Upper lobe of left lung (tissue), 4 donors: ENCODE measurements at regions not wholly inside any gene's neighbourhood (a gene's known extent, or its start where the extent isn't known, plus 50 kb on each side); places are given as distances from the start of the nearest gene placed in this dataset.

ENCODE experiments used
- CTCF ChIP-seq, 6 experiments: fragments of 450-650 bp in 4 of 6; fragments of 200-600 bp in 2 of 6; sonication (generic) in 2 of 6; IDR thresholded peaks; one replicate each; pipeline ENCODE4 v1.5.1; 2016 to 2019; ENCODE audit warnings: antibody characterized with exemption in 6 of 6
- EP300 ChIP-seq, 4 donors: sonication (generic); formaldehyde crosslinking; IDR thresholded peaks; one replicate each; pipeline ENCODE4 v1.5.1; 2017; ENCODE audit warnings: antibody characterized with exemption in 4 of 4, control low read depth in 2 of 4
- POLR2A ChIP-seq, 4 donors: fragments of 450-650 bp; IDR thresholded peaks; one replicate each; pipeline ENCODE4 v1.5.1; 2016 to 2017; ENCODE audit warnings: antibody characterized with exemption in 4 of 4, mild to moderate bottlenecking in 2 of 4

- TF ChIP-seq CTCF (IDR thresholded peaks at IDR 0.05) (no peak), POLR2A (IDR thresholded peaks at IDR 0.05) (no peak), EP300 (IDR thresholded peaks at IDR 0.05) (no peak)
Measured at GRCh38 chr7:115078386-115078785, 156.5 kb downstream of the MDFIC start.
